Amniotic epithelial cell (primary cell): ENCODE measurements at regions not wholly inside any gene's neighbourhood (a gene's known extent, or its start where the extent isn't known, plus 50 kb on each side); places are given as distances from the start of the nearest gene placed in this dataset.

Source experiments
- DNase-seq: peaks from one replicate; pipeline ENCODE4 v3.0.0-alpha.2; 2010; ENCODE audit warnings: low read depth

- DNase-seq, result no peak
Observed at GRCh38 chr6:166842607-166843006, 113.7 kb downstream of the RNASET2 start.

- no peak for DNase-seq
Observed at GRCh38 chr6:166841216-166841615, 115.1 kb downstream of the RNASET2 start.

- DNase-seq, result no peak
Observed at GRCh38 chr6:166839569-166839968, 116.8 kb downstream of the RNASET2 start.

GRCh38 chr6:166838987-166839386 lies 117.4 kb downstream of the RNASET2 start:
- DNase-seq, result no peak

- no peak for DNase-seq
Observed at GRCh38 chr6:166836785-166837718, 119.3 kb downstream of the RNASET2 start.

GRCh38 chr6:166834049-166834448 lies 122.3 kb downstream of the RNASET2 start:
- no peak for DNase-seq

GRCh38 chr6:166830891-166831363 lies 125.4 kb downstream of the RNASET2 start:
- no peak for DNase-seq

GRCh38 chr6:166830185-166830890 lies 126.0 kb downstream of the RNASET2 start:
- DNase-seq, result no peak

- peak; percentile 15 for DNase-seq
Observed at GRCh38 chr6:166826264-166826663, 130.1 kb downstream of the RNASET2 start.

GRCh38 chr6:166825553-166826145 lies 130.7 kb downstream of the RNASET2 start:
- peak; percentile 18 for DNase-seq

GRCh38 chr6:166824880-166825250 lies 131.5 kb downstream of the RNASET2 start:
- no peak for DNase-seq

GRCh38 chr6:166824146-166824879 lies 132.0 kb downstream of the RNASET2 start:
- no peak for DNase-seq

GRCh38 chr6:166822609-166823008 lies 133.7 kb downstream of the RNASET2 start:
- no peak for DNase-seq

GRCh38 chr6:166820483-166820882 lies 135.9 kb downstream of the RNASET2 start:
- no peak for DNase-seq

GRCh38 chr6:166820070-166820469 lies 136.3 kb downstream of the RNASET2 start:
- no peak for DNase-seq

- no peak for DNase-seq
Observed at GRCh38 chr6:166815629-166816028, 140.7 kb downstream of the RNASET2 start.

- no peak for DNase-seq
Observed at GRCh38 chr6:166814390-166814789, 142.0 kb downstream of the RNASET2 start.

GRCh38 chr6:166813461-166813860 lies 142.9 kb downstream of the RNASET2 start:
- DNase-seq, result no peak

- DNase-seq, result no peak
Observed at GRCh38 chr6:166810864-166811263, 145.5 kb downstream of the RNASET2 start.

- DNase-seq, result peak; percentile 9
Observed at GRCh38 chr6:166809721-166810120, 146.6 kb downstream of the RNASET2 start.

- no peak for DNase-seq
Observed at GRCh38 chr6:166806962-166807757, 149.2 kb downstream of the RNASET2 start.
